SHP77 treated with DMSO at 0.1 percent for 48 hours (cell line): ENCODE measurements at regions not wholly inside any gene's neighbourhood (a gene's known extent, or its start where the extent isn't known, plus 50 kb on each side); places are given as distances from the start of the nearest gene placed in this dataset.
A peak's percentile ranks its signal among the peaks of the same experiment; 100 is the strongest.
"Not testable (repeated sequence)": the region's sequence is repeated elsewhere in the genome, so short reads cannot be mapped to it uniquely, and the experiment has no call there.

Source experiments
- DNase-seq: peaks from one replicate; lab custom pipeline; 2025; lab: John Stamatoyannopoulos, UW

DNA sequence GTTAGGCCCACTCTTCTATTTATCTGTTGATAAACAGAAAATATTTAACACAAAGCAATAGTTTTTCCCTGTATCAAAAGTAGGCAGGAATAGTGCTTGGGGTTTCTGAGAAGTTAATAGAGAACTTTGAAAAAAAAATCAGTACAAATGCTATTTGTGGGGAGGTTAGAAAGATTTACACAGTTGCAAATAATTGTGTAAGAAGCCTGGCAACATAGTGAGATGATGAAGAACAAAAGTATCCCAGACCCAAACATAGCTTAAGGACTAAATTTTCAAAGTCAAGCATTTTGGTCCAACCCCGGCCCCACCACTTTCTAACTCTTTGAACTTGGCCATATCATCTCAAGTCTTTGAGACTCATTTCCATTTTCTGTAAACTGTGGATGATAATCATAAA lies 687.5 kb upstream of the TMEM132C start:
- no peak for DNase-seq

DNA sequence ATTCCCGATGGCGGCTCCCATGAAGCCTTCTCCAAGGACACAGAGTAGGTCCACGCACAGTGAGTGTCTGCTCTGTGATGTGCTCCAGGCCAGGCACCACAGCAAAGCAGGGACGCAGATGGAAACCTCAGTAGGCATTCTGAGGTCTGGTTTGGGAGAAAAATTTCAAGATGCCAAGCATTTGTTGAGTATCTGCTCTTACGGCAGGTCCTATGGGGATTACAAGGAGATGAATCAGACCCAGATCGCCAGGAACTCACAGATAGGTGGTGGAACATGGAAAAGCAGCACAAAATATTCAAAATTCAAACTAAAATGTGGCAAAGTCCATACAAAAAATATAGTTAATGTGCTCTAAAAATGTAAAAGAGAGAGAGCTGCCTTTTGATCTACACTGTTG lies 684.9 kb upstream of the TMEM132C start:
- DNase-seq, result no peak

DNA sequence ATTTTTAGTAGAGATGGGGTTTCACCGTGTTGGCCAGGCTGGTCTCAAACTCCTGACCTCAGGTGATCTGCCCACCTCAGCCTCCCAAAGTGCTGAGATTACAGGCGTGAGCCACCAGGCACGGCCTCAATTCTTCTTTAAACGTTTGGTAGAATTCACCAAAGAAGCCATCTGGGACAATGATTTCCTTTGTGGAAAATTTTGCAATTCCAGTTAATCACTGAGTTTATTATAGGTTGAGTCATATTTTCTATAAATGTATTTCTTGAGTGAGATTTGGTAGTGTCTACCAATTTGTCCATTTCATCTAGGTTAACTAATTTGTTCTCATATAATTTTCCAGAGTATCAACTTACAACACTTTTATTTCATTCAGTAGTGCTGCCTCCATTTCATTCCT lies 683.9 kb upstream of the TMEM132C start:
- no peak for DNase-seq

DNA sequence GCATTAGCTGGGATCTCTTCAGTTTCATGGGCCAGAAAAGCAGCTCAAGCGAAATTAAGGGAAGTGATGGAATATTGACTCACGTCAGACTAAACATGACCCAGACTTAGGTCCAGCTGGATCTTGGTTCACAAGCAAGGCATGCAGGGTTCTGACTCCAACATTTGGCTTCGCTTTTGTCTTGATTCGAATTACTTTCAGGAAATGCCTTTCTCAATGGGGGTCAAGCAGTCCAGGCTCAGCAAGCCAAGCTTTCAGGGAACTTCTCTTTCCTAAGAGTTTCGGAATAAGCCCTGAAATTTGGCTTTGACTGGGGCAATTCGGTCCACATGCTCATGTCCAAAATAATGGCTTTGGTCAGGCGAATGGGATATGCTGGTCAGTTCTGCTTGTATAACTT lies 678.7 kb upstream of the TMEM132C start:
- no peak for DNase-seq

DNA sequence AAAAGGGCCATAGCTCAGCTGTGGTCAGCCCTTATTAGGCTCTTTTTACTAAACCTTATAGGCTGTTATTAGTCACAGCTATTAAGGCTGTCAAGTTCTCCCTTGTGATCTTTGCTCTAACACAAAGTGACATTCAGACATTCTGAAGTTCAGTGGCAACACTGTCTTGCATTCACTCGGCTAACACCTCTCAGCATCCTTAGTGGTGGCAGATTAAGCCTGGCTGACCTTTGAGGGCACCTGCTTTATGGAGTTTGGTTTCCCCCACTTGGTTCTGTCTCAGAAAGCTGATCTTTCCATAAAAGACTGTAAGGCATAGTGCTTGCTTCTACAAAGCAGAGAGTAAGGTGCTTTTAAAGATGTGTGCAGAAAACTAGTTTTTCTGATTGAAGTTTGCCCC lies 677.4 kb upstream of the TMEM132C start:
- no peak for DNase-seq

DNA sequence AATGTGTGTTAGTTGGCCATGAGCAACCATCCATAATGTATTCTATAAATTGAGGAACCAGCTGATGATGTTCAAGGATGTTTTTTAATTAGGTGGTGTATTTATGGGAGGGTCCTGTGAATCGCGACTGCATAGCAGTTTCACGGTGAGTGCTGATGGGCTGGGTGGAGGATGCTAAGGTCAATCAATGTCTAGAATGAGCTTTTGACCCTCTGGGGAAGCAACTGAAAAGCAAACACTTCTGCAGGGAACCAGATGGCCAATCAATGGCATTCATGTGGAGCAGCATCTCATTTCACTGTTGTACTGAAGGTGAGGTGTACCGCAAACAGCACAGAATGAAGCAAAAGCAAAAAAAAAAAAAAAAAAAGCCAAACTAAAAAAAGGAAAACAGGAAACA lies 676.1 kb upstream of the TMEM132C start:
- DNase-seq, result peak; percentile 19

DNA sequence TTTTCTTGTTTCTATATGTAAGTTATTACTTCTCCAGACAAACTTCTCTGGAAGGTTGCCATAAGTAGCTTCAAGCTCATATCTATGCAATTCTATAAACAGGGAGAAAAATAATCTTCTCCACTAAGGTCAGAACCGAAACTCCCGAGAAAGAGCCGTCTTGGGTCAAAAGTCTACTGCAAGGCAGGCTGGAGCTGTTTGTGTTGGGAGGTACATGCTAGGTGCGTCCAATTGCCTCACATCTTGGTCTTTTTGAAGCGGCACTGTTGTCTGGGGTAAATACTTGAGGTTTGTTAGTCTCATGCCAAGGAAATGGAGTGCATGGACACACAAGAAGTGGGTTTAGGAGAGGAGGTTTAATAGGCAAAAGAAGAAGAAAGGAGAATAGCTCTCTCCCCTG lies 674.7 kb upstream of the TMEM132C start:
- no peak for DNase-seq

DNA sequence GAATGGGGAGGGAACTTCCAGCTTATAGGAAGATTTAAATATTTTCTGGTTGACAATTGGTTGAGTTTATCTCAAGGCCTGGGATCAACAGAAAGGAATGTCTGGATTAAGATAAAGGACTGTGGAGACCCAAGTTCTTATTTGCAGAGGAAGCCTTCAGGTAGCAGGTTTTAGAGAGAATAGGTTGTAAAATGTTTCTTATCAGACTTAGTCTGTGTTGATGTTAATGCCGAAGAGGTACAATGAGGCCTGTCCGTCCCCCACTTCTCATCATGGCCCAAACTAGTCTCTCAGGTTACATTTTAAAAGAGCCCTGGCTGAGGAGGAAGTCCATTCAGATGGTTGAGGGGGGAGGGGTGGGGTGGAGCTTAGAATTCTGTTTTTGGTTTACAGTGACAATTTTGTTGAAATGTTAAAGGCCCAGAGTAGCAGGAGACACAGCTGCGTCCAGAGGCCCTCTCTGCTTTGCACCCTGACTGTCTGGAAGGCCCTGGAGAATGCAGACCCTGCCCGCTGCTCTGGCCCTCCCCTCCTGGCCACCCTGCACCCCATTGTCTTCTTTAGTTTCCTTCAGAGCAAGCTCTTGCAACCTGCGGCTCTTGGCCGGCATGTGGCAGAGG lies 672.5 kb upstream of the TMEM132C start:
- no peak for DNase-seq

DNA sequence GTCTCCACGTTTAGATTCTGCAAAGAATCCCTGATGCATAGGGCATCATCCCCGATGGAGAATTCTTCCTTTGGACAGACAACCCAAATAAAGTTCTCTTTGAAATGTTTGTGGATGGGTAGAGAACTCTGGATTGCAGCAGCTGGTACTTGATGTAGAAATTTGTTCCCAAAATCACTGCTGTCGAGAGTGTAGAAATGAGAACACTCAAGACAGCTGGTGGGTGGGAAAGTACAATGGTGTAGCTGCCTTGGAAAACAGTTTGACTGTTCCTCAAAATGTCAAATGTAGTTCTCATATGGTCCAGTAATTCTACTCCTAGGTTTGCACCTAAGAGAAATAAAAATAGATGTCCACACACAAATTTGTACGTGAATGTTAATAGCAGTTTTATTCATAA lies 671.5 kb upstream of the TMEM132C start:
- no peak for DNase-seq

DNA sequence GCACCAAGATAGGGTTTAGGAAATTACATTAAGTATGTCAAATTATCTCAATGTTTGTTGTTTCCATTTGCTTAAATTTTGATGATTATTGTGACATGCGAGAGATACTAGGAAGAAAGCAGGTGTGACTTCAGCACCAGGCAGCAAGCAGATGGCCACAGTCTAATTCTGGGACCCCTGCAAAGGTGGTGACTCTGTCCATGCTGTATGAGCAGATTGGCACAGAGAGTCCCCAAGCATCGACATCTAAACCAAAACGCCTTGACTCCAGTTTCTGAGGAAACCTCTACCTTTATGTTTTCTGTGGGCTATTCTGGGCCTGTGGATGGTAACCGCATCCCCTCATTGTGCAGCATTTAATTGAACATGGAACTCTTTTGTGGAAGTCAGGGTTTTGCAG lies 670.1 kb upstream of the TMEM132C start:
- DNase-seq, result no peak

DNA sequence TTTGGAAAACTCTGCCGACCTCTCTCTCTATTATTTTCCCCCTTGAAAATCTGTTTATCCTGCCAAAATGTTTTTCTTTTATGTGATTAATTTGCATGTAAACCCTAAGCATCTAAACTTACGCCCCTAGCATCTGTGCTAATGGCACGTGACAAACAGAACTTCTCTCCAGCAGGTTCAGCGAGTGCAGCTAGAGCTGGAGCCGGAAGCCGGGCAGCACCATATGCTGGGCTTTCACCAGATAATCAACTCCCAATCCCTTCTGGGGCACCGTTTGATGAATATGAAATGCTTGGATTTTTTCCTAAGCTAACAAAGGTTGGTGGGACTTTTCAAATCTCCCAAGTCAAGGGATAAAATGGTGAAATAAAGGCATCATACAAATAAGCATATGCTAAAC lies 667.5 kb upstream of the TMEM132C start:
- no peak for DNase-seq

DNA sequence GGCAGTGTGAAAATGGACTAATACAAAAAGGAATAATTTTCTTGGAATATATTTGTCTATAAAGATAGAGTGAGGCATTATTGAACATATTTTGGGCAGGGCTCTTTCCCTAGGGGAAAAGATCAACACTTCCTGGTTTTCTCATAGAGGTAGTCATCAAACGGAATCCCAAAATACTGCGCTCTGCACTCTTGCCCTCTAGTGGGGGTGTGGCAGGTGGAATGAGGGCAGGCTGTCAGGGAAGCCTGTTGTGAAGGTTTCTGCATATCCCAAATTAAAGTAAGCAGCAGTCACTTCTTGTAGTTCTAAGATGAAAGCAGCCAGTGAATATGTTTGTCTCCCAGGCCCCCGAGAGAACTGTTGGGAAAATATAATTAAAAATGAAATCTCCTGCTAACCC lies 666.8 kb upstream of the TMEM132C start:
- DNase-seq, result no peak

DNA sequence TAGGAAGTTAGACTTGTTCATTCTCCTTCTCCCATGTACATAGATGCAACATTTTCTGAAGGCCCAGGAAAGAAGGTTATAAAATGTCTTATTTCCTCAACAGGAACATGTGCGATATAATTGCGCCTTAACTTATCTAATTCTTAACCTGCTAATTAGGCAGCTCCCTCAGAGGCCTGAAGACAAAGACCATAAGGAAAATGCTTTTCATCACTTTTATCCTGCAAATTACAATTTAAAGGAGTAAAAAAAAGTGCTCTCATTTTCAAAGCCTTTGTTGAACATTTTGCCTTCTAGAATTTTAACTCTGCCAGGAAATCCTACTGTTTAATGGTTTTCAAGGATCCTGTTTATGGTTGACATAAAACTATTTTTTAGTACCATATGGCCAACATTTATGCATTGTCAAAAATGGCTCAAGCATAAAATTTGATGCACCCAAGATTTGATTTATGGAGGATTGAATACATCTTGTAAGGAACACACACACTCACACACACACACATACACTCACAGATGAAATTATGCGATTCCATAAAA lies 660.4 kb upstream of the TMEM132C start:
- DNase-seq, result no peak

DNA sequence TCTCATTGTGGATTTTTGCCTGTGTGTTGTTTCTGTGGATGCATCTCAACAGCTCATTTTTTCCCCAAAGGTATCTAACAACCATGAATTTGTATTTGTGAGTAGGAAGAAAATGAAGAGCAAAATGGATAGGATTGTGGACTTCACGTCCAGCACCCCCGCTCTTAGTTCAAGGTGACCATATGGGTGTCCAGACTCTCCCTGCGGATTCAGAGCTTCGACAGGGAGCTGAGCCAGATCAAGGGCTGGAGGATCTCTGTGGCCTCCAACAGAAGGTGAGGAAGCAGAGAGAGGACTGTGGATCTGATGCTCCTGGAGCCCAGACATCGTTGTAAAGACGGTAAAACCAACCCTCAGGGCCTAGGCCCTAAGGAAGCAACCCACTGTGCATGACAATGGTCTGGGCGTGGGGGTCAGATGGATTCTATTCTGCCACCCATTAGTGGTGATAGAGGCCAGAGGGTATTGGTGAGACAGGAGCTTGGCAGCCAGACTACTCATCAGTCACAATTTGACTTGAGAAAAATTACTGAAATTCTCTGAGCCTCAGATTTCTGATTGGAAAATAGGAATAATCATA lies 659.7 kb upstream of the TMEM132C start:
- DNase-seq, result no peak

DNA sequence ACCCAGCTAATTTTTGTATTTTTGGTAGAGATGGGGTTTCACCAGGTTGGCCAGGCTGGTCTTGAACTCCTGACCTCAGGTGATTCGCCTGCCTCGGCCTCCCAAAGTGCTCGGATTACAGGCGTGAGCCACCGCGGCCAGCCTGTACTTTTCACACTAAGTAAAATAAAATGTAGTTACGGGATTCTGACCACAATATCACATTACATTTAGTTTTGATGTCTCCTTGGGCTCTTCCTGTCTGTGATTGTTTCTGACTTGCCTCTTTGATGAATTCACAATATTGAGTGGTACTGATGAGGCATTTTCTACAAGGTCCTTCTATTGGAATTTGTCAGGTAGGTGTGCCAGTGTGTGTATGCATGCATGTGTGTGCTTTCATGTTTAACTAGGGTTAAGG lies 658.6 kb upstream of the TMEM132C start:
- not testable (repeated sequence) for DNase-seq

DNA sequence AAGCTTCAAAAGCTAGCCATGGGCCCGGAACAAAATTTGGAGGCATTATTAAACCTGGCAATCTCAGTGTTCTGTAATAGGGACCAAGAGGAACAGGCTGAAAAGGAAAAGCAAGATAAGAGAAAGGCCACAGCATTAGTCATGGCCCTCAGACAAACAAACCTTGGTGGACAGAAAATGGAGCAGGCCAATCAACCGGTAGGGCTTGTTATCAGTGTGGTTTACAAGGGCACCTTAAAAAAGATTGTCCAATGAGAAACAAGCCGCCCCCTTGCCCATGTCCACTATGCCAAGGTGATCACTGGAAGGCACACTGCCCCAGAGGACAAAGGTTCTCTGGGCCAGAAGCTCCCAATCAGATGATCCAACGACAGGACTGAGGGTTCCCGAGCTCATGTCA lies 653.9 kb upstream of the TMEM132C start:
- DNase-seq, result no peak

DNA sequence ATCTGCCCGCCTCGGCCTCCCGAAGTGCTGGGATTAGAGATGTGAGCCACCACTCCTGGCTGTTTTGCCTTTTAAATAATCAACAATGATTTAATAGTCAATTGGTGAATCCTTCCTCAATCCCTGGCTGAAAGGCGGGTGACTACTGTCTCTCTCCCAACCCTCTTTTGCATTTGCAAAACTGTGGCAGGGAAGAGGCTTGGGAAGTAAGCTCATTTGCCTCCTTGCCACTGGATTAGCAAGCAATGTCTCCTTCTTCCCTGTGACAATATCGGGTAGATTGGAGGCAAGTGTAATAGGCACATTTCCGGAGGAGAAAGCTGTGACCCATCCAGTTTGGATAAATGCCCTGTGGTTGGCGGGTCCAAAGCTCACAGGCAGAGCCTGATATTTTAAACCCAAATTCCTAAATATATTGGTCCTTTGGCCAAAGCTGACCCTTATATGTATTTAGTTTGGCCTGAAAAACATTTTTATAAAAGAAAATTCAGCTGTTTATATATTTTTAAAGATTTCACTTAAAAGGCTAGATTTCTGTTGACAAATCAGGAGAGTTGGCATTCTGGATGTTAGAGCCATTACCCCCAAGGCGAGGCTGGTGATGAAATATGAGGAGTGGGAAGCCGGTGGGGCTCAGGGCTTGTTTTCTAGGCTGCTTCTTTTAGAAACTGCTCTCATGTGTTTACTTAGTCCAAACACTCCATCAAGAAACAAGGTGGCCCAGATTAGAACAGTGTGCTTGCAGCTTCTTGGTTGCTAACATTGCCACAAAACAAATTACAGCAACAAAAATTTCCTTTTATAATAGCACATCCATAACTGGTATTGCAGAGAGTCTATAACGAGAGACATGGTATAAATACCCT lies 646.9 kb upstream of the TMEM132C start:
- DNase-seq, result peak; percentile 66

DNA sequence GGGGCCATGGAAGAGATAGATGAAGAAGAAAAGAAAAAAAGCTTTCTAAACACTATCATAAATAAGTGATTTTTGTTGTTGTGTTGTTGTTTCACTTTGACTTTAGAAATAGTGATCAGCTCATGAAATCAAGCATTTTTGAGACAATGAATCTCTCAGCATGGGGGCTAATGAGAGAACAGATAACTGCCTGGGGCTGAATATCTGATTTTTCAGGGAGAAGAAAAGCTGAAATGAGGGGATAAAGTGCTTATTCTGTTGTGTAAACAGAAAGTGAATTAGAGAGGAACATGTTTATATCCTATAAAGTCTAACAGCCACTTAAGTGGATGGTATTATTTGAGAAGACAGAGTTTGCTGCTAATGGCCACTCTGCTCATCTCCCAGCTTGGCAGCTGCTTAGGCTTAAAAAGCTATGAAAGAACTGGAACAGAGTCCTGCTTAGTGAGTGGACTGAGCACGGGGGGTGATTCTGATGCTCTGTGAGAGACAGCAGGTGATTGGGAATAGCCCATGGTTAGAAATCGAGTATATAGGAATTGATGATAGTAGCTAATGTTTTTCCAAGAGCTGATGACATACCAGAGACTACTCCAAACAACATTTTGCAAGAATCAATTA lies 646.1 kb upstream of the TMEM132C start:
- DNase-seq, result peak; percentile 53

DNA sequence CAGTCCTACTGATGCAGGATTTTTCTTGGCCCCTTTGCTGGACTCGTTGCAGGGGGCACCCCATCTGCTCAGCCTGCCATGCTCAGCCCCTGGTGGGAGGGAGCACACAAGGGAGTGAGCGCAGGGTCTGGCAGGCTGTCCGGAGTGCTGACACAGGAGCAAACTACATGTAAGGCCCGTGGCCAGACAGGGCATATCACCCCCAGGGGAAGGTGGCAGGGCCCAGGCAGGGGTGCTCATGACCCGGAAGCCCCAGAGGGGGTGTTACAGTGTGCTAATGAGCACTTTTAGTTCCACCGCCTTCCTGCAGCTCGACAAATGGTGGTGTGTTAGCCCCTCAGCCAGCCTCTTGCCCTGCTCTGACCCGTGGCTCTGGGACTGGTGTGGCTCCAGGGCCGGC lies 645.6 kb upstream of the TMEM132C start:
- DNase-seq, result no peak

DNA sequence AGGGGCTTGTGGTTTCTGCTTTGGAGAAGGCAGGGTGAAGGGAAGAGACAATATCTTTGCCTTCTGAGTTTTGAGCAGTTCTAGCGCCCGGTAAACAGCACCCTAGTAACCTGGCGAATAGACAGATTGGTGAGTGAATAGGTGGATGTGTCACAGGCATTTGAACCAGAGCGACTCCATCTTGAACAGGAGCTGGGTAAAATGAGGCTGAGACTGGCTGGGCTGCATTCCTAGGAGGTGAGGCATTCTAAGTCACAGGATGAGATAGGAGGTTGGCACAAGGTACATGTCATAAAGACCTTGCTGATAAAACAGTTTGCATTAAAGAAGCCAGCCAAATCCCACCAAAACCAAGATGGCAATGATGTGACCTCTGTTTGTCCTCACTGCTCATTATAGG lies 643.6 kb upstream of the TMEM132C start:
- no peak for DNase-seq

DNA sequence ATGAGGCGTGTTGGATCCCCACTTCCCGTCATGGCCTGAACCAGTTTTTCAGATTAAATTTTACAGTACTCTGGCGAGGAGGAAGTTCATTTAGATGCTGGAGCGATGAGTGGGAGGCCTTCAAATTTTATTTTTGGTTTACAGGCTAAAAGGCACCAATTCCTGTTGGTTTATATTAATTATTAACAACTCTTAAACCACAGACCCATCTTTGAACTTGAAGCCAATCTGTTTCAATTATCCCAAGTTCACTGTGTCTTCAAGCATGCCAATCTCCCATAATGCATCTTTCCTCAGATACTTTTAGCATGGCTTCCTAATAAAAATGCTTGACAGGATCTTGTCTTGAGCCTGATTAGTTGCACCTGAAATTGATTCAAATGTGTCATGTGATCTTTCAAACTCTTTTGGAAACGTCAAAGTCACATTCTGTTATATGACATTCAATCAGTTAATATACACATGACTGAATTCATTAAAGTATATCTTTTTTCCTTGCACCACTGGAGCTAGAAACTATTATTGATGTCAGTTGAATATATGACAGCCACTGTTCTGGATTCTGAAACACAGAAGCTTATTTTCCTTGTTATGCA lies 641.7 kb upstream of the TMEM132C start:
- no peak for DNase-seq

DNA sequence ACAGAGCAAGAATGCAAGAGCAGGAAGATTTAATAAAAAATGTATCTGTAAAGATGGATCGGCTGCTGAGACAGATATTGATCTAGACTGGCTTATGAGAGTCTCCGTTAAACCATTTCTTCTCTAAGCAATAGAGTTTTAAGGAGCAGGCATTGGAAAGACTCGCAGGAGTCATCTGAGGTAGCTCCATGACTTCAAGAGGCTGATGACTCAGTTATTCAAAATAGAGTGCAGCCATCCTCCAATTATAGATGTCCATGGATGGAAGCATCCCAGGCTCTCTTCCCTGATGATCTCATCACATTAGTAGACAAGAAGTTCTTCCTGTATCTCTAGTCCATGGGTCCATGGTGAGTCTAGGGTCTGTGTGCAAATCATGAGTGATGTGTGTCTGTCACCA lies 638.3 kb upstream of the TMEM132C start:
- no peak for DNase-seq
